Right lobe of liver (tissue), 6 donors: ENCODE measurements at regions not wholly inside any gene's neighbourhood (a gene's known extent, or its start where the extent isn't known, plus 50 kb on each side); places are given as distances from the start of the nearest gene placed in this dataset.
A peak's percentile ranks its signal among the peaks of the same experiment; 100 is the strongest.
"Not testable (repeated sequence)": the region's sequence is repeated elsewhere in the genome, so short reads cannot be mapped to it uniquely, and the experiment has no call there.

Experiments
- ATAC-seq, 4 donors: fragments of 200-7000 bp; cut with Tn5 transposase; one replicate each; pipeline ENCODE4 v1.9.1; 2020; ENCODE audit warnings: mild to moderate bottlenecking in 4 of 4, moderate library complexity in 4 of 4
- DNase-seq, 3 donors: peaks; one replicate each; pipeline ENCODE4 v3.0.0-alpha.2; 2020
- H3K27ac ChIP-seq, 3 donors: fragments of 200-600 bp; one replicate each; pipeline ENCODE4 v1.8.0; 2022
- H3K27me3 ChIP-seq, 2 donors: fragments of 200-600 bp; one replicate each; pipeline ENCODE4 v1.8.0; 2022
- H3K36me3 ChIP-seq, 4 donors: fragments of 200-600 bp; sonication (generic) in 1 of 4; one replicate each; pipeline versions ENCODE4 v1.5.1 to v1.8.0; 2017 to 2022; ENCODE audit warnings: control low read depth in 1 of 4
- H3K4me1 ChIP-seq, 4 donors: fragments of 200-600 bp; sonication (generic) in 1 of 4; one replicate each; pipeline versions ENCODE4 v1.5.1 to v1.8.0; 2017 to 2022; ENCODE audit warnings: control low read depth in 1 of 4
- H3K4me3 ChIP-seq, 3 donors: fragments of 200-600 bp; one replicate each; pipeline ENCODE4 v1.8.0; 2022
- H3K9me3 ChIP-seq, 4 donors: fragments of 200-600 bp; sonication (generic) in 1 of 4; one replicate each; pipeline versions ENCODE4 v1.5.1 to v1.8.0; 2017 to 2022; ENCODE audit warnings: control low read depth in 1 of 4
- POLR2A ChIP-seq: fragments of 450-650 bp; IDR thresholded peaks from one replicate; pipeline ENCODE4 v1.6.1; 2017; ENCODE audit warnings: antibody characterized with exemption, mild to moderate bottlenecking
- whole genome bisulfite sequencing: methylation state at CpG from one replicate; pipeline ENCODE4 v1.1.6; 2018; ENCODE audit warnings: low coverage, low lambda C conversion rate; ENCODE audit not compliant: insufficient coverage; ENCODE audit errors: missing lambda C conversion rate; 5-methylcytosine and 5-hydroxymethylcytosine counted together
- intact Hi-C, 2 donors: fragments of 100-400 bp; cut with DNase I; formaldehyde crosslinking; loops; one replicate each; pipeline versions ENCODE4 v1.11.2 to v1.14.1; 2022
- TF ChIP-seq, protein P1 (sequence below), 4 donors: fragments of 200-600 bp in 3 of 4; fragments of 450-650 bp in 1 of 4; IDR thresholded peaks; one replicate each; pipeline versions ENCODE4 v1.5.1 to v1.8.0; 2016 to 2022; ENCODE audit warnings: antibody characterized with exemption in 4 of 4, mild to moderate bottlenecking in 2 of 4
- donor health status: DM: no; HTN: yes; CAD: no.
- donor health status: DM: no; HTN: no; CAD: no.
- donor health status: DM: no; HTN: no; CAD: no.
- donor health status: DM: no; HTN: yes; CAD: no.
- donor health status: DM: no; HTN: yes; CAD: no.

GRCh38 chr7:149334930-149335329, 72.9 kb downstream of the ZNF783 start:
- 52% methylated on average over 3 of the region's 3 CpGs for WGBS
- DNase-seq (no peak), ATAC-seq (no peak)
- intact Hi-C loops: no loop called here
- Histone ChIP-seq H3K27ac (no peak overlapping the region), H3K4me1 (peaks cover 0 to 13% (median 3%) of the 10 kb centered on the region in 4 donors), H3K36me3 (no peaks in the 10 kb centered on the region), H3K4me3 (no peak overlapping the region), H3K27me3 (no peaks in the 10 kb centered on the region), H3K9me3 (no peaks in the 10 kb centered on the region)
- TF ChIP-seq, protein P1, sequence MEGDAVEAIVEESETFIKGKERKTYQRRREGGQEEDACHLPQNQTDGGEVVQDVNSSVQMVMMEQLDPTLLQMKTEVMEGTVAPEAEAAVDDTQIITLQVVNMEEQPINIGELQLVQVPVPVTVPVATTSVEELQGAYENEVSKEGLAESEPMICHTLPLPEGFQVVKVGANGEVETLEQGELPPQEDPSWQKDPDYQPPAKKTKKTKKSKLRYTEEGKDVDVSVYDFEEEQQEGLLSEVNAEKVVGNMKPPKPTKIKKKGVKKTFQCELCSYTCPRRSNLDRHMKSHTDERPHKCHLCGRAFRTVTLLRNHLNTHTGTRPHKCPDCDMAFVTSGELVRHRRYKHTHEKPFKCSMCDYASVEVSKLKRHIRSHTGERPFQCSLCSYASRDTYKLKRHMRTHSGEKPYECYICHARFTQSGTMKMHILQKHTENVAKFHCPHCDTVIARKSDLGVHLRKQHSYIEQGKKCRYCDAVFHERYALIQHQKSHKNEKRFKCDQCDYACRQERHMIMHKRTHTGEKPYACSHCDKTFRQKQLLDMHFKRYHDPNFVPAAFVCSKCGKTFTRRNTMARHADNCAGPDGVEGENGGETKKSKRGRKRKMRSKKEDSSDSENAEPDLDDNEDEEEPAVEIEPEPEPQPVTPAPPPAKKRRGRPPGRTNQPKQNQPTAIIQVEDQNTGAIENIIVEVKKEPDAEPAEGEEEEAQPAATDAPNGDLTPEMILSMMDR (IDR thresholded peaks at IDR 0.05): no peak

- WGBS: 100% methylated on average over 1 of the region's 3 CpGs
- Histone ChIP-seq H3K27ac (no peak overlapping the region), H3K36me3 (no peaks in the 10 kb centered on the region), H3K4me1 (no peaks in the 10 kb centered on the region), H3K27me3 (no peaks in the 10 kb centered on the region), H3K9me3 (no peaks in the 10 kb centered on the region), H3K4me3 (no peak overlapping the region)
- DNase-seq (no peak), ATAC-seq (no peak)
- TF ChIP-seq POLR2A: no peak
- TF ChIP-seq, protein P1 (IDR thresholded peaks at IDR 0.05): no peak
- intact Hi-C loops: no loop called here
Measured at GRCh38 chr7:149348758-149349369, 86.9 kb downstream of the ZNF783 start.

- H3K27ac ChIP-seq: no peak overlapping the region
- H3K27me3 ChIP-seq: no peaks in the 10 kb centered on the region
- WGBS: 67% methylated on average over 5 of the region's 6 CpGs
- DNase-seq: no peak
- no peaks in the 10 kb centered on the region for H3K36me3 ChIP-seq
- no peak overlapping the region for H3K4me3 ChIP-seq
- intact Hi-C loops: no loop called here
- H3K9me3 ChIP-seq: no peaks in the 10 kb centered on the region
- no peak for ATAC-seq
- TF ChIP-seq POLR2A: no peak
- TF ChIP-seq, protein P1 (IDR thresholded peaks at IDR 0.05): no peak
- H3K4me1 ChIP-seq: no peaks in the 10 kb centered on the region
Measured at GRCh38 chr7:149353739-149354504, 91.9 kb downstream of the ZNF783 start.

DNA sequence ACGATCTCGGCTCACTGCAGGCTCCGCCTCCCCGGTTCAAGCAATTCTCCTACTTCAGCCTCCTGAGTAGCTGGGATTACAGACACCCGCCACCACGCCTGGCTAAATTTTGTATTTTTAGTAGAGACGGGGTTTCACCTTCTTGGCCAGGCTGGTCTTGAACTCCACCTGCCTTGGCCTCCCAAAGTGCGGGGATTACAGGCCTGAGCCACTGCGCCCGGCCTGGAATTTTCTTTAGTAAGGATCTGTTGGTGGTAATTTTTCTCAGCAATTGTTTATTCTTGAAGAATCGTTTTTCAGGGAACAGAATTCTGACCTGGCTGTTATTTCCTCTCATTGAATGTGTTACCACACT, 93.0 kb downstream of the ZNF783 start:
- ATAC-seq, H3K36me3 ChIP-seq, H3K4me3 ChIP-seq, intact Hi-C loops, H3K4me1 ChIP-seq, DNase-seq, H3K27ac ChIP-seq, H3K9me3 ChIP-seq, H3K27me3 ChIP-seq: not testable (repeated sequence)
- WGBS: 76% methylated on average over 11 of the region's 11 CpGs

GRCh38 chr7:149355390-149356048, 93.5 kb downstream of the ZNF783 start:
- 58% methylated on average over 4 of the region's 5 CpGs for WGBS
- H3K4me3 ChIP-seq: no peak overlapping the region
- H3K9me3 ChIP-seq: no peaks in the 10 kb centered on the region
- ATAC-seq: peak in 2 of 4 donors; percentile 29 to 30
- H3K27ac ChIP-seq: no peak overlapping the region
- DNase-seq: no peak
- no peaks in the 10 kb centered on the region for H3K27me3 ChIP-seq
- intact Hi-C loops: no loop called here
- TF ChIP-seq, protein P1 (IDR thresholded peaks at IDR 0.05): no peak
- TF ChIP-seq POLR2A: no peak
- H3K36me3 ChIP-seq: no peaks in the 10 kb centered on the region
- H3K4me1 ChIP-seq: no peaks in the 10 kb centered on the region
